Body of pancreas (tissue), 4 donors: ENCODE measurements at regions not wholly inside any gene's neighbourhood (a gene's known extent, or its start where the extent isn't known, plus 50 kb on each side); places are given as distances from the start of the nearest gene placed in this dataset.

Experiments
- ATAC-seq: fragments of 150-250 bp; one replicate; pipeline ENCODE4 v1.9.1; 2016
- DNase-seq, 4 donors: peaks; one replicate each; pipeline ENCODE4 v3.0.0-alpha.2; 2019
- H3K27ac ChIP-seq, 4 donors: fragments of 200-600 bp; sonication (generic); 1 replicate in 3 of 4; 2 replicates in 1 of 4; pipeline versions ENCODE4 v1.5.1 to v1.6.1; 2016 to 2019; ENCODE audit warnings: mild to moderate bottlenecking in 1 of 4, mixed read lengths in 1 of 4, moderate library complexity in 1 of 4
- H3K27me3 ChIP-seq, 2 donors: fragments of 200-600 bp; sonication (generic); one replicate each; pipeline ENCODE4 v1.6.0; 2016; ENCODE audit warnings: mild to moderate bottlenecking in 1 of 2
- H3K36me3 ChIP-seq, 2 donors: fragments of 200-600 bp; sonication (generic); replicated peaks in 1 of 2; 2 replicates each; pipeline ENCODE4 v1.5.1; 2016; ENCODE audit warnings: low read depth in 2 of 2; ENCODE audit not compliant: insufficient read depth in 1 of 2
- H3K4me1 ChIP-seq: fragments of 200-600 bp; sonication (generic); one replicate; pipeline ENCODE4 v1.6.0; 2016
- H3K4me3 ChIP-seq, 2 donors: fragments of 200-600 bp; sonication (generic); 1 replicate in 1 of 2; 2 replicates in 1 of 2; pipeline ENCODE4 v1.5.1; 2016 to 2019
- H3K9me3 ChIP-seq, 3 donors: fragments of 200-600 bp; sonication (generic); 1 replicate in 2 of 3; 2 replicates in 1 of 3; pipeline ENCODE4 v1.5.1; 2016
- POLR2A ChIP-seq, 3 donors: fragments of 450-650 bp; IDR thresholded peaks; one replicate each; pipeline ENCODE4 v1.6.1; 2016; ENCODE audit warnings: antibody characterized with exemption in 3 of 3, mild to moderate bottlenecking in 2 of 3
- WGBS, 2 donors: methylation state at CpG; one replicate each; pipeline ENCODE4 v1.1.5; 2017; 5-methylcytosine and 5-hydroxymethylcytosine counted together
- intact Hi-C: fragments of 100-400 bp; cut with DNase I; formaldehyde crosslinking; loops from one replicate; pipeline ENCODE4 v1.15.1; 2023
- TF ChIP-seq, protein P1 (sequence below), 7 experiments: fragments of 450-650 bp in 4 of 7; fragments of 200-600 bp in 3 of 7; sonication (generic) in 3 of 7; IDR thresholded peaks; one replicate each; pipeline ENCODE4 v1.5.1; 2016 to 2019; ENCODE audit warnings: antibody characterized with exemption in 7 of 7

- no peak for TF ChIP-seq POLR2A (IDR thresholded peaks at IDR 0.05)
- TF ChIP-seq, protein P1, sequence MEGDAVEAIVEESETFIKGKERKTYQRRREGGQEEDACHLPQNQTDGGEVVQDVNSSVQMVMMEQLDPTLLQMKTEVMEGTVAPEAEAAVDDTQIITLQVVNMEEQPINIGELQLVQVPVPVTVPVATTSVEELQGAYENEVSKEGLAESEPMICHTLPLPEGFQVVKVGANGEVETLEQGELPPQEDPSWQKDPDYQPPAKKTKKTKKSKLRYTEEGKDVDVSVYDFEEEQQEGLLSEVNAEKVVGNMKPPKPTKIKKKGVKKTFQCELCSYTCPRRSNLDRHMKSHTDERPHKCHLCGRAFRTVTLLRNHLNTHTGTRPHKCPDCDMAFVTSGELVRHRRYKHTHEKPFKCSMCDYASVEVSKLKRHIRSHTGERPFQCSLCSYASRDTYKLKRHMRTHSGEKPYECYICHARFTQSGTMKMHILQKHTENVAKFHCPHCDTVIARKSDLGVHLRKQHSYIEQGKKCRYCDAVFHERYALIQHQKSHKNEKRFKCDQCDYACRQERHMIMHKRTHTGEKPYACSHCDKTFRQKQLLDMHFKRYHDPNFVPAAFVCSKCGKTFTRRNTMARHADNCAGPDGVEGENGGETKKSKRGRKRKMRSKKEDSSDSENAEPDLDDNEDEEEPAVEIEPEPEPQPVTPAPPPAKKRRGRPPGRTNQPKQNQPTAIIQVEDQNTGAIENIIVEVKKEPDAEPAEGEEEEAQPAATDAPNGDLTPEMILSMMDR (IDR thresholded peaks at IDR 0.05), result no peak
- H3K4me1 ChIP-seq, result no peaks in the 10 kb centered on the region
- H3K9me3 ChIP-seq, result no peaks in the 10 kb centered on the region
- H3K27ac ChIP-seq, result no peak overlapping the region
- ATAC-seq (no peak), DNase-seq (no peak)
- H3K36me3 ChIP-seq, result no peaks in the 10 kb centered on the region
- 14 to 21% methylated on average over 1 of the region's 1 CpG for WGBS, 2 donors
- no peak overlapping the region for H3K4me3 ChIP-seq
- intact Hi-C loops, result no loop called here
- H3K27me3 ChIP-seq, result no peaks in the 10 kb centered on the region
Observed at GRCh38 chr7:124323597-124323996, 290.7 kb upstream of the TMEM229A start.

GRCh38 chr7:124322561-124322960 is 289.7 kb upstream of the TMEM229A start:
- intact Hi-C loops, result no loop called here
- 45 to 61% methylated on average over 1 of the region's 1 CpG for WGBS, 2 donors

GRCh38 chr7:124318721-124319450 is 286.0 kb upstream of the TMEM229A start:
- 51 to 57% methylated on average over 5 of the region's 5 CpGs for WGBS, 2 donors
- H3K4me1 ChIP-seq, result no peaks in the 10 kb centered on the region

More at GRCh38 chr7:124322561-124322960, 289.7 kb upstream of the TMEM229A start:
- no peaks in the 10 kb centered on the region for H3K27me3 ChIP-seq
- H3K27ac ChIP-seq, result no peak overlapping the region
- no peaks in the 10 kb centered on the region for H3K9me3 ChIP-seq
- no peak overlapping the region for H3K4me3 ChIP-seq
- no peaks in the 10 kb centered on the region for H3K36me3 ChIP-seq
- ATAC-seq (no peak), DNase-seq (no peak)
- no peaks in the 10 kb centered on the region for H3K4me1 ChIP-seq
- TF ChIP-seq, protein P1 (IDR thresholded peaks at IDR 0.05), result no peak
- TF ChIP-seq POLR2A (IDR thresholded peaks at IDR 0.05), result no peak

GRCh38 chr7:124310934-124311390 is 278.1 kb upstream of the TMEM229A start:
- no peaks in the 10 kb centered on the region for H3K9me3 ChIP-seq
- DNase-seq (no peak), ATAC-seq (no peak)
- H3K36me3 ChIP-seq, result no peaks in the 10 kb centered on the region
- H3K4me1 ChIP-seq, result no peaks in the 10 kb centered on the region
- no peak overlapping the region for H3K4me3 ChIP-seq
- no peak overlapping the region for H3K27ac ChIP-seq
- H3K27me3 ChIP-seq, result no peaks in the 10 kb centered on the region
- TF ChIP-seq POLR2A (IDR thresholded peaks at IDR 0.05), result no peak
- TF ChIP-seq, protein P1 (IDR thresholded peaks at IDR 0.05), result no peak
- intact Hi-C loops, result no loop called here

More at GRCh38 chr7:124318721-124319450, 286.0 kb upstream of the TMEM229A start:
- Histone ChIP-seq H3K27ac (no peak overlapping the region), H3K9me3 (no peaks in the 10 kb centered on the region), H3K4me3 (no peak overlapping the region), H3K36me3 (no peaks in the 10 kb centered on the region), H3K27me3 (no peaks in the 10 kb centered on the region)
- ATAC-seq (no peak), DNase-seq (no peak)
- intact Hi-C loops, result no loop called here
- no peak for TF ChIP-seq POLR2A (IDR thresholded peaks at IDR 0.05)
- TF ChIP-seq, protein P1 (IDR thresholded peaks at IDR 0.05), result no peak

DNA sequence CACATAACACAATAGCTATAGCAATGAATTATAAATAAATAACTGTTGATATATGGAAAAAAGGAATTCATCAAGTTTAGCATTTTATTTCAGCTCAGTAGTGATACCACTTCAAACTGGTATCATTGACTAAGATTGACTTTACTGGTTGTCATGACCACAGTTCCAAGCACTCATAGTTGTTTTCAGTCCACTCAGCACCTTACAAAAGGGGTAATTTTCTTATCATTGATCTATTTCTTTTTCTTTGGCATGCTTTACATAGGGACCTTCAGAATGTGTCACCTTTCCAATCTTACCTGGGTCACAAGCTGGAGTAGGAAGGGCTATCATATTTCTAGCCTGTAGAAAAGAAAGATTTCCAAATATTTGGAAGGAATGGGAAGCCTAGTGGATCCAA is 275.5 kb upstream of the TMEM229A start:
- intact Hi-C loops, result no loop called here
- no peaks in the 10 kb centered on the region for H3K27me3 ChIP-seq
- no peak overlapping the region for H3K4me3 ChIP-seq
- no peaks in the 10 kb centered on the region for H3K4me1 ChIP-seq
- no peaks in the 10 kb centered on the region for H3K9me3 ChIP-seq
- no peak for ATAC-seq
- no peaks in the 10 kb centered on the region for H3K36me3 ChIP-seq
- H3K27ac ChIP-seq, result no peak overlapping the region
- DNase-seq, result no peak
- TF ChIP-seq, protein P1 (IDR thresholded peaks at IDR 0.05), result no peak
- TF ChIP-seq POLR2A (IDR thresholded peaks at IDR 0.05), result no peak
